LNCAP (cell line): ENCODE measurements at regions not wholly inside any gene's neighbourhood (a gene's known extent, or its start where the extent isn't known, plus 50 kb on each side); places are given as distances from the start of the nearest gene placed in this dataset.

Source experiments
- TF ChIP-seq, protein P1 (sequence below): fragments of 450-650 bp; IDR thresholded peaks from 2 replicates; pipeline ENCODE4 v1.5.1; 2017; ENCODE audit warnings: mild to moderate bottlenecking

- TF ChIP-seq, protein P1, sequence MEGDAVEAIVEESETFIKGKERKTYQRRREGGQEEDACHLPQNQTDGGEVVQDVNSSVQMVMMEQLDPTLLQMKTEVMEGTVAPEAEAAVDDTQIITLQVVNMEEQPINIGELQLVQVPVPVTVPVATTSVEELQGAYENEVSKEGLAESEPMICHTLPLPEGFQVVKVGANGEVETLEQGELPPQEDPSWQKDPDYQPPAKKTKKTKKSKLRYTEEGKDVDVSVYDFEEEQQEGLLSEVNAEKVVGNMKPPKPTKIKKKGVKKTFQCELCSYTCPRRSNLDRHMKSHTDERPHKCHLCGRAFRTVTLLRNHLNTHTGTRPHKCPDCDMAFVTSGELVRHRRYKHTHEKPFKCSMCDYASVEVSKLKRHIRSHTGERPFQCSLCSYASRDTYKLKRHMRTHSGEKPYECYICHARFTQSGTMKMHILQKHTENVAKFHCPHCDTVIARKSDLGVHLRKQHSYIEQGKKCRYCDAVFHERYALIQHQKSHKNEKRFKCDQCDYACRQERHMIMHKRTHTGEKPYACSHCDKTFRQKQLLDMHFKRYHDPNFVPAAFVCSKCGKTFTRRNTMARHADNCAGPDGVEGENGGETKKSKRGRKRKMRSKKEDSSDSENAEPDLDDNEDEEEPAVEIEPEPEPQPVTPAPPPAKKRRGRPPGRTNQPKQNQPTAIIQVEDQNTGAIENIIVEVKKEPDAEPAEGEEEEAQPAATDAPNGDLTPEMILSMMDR: no peak
These were observed 139.3 kb upstream of the PRR20G start for GRCh38 chr3:127427156-127427555.

- TF ChIP-seq, protein P1: no peak
These were observed 138.8 kb upstream of the PRR20G start for GRCh38 chr3:127426444-127427153.

GRCh38 chr3:127425505-127426443, 137.9 kb upstream of the PRR20G start:
- TF ChIP-seq, protein P1: no peak

DNA sequence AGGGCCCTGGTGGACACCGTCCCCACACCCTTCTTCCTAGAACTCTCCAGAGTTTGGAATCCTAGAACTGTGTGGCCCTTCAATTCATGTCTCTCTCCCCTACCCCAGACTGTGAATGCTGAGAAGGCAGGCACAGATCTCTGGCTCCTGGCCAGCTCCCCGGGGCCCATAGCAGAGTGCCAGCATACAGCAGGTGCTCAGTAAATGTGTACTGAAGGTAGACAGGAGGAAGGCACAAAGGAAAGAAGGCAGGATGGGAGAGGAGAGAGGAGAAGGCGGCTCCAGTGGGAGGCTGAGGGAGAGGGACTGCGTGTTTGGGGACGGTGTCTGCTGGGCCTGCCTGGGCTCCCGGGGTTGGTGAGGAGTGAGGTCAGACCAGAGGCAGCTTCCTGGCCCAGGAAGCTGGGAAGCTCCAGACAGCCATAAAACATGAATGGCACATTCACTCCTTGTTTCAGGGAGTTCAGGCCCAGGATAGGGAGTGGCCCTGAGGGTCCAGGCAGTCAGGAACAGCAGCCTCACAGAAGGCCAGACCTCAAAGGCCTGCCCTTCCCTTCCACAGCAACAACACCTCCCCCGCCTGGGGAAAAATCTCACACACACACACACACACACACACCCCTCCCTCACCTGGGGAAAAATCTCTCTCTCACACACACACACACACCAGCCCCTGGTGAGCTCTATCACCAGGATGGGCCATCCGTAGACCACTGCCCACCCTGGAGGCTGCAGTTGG, 137.1 kb upstream of the PRR20G start:
- TF ChIP-seq, protein P1: no peak

- TF ChIP-seq, protein P1: no peak
These were observed 136.3 kb upstream of the PRR20G start for GRCh38 chr3:127423856-127424765.

DNA sequence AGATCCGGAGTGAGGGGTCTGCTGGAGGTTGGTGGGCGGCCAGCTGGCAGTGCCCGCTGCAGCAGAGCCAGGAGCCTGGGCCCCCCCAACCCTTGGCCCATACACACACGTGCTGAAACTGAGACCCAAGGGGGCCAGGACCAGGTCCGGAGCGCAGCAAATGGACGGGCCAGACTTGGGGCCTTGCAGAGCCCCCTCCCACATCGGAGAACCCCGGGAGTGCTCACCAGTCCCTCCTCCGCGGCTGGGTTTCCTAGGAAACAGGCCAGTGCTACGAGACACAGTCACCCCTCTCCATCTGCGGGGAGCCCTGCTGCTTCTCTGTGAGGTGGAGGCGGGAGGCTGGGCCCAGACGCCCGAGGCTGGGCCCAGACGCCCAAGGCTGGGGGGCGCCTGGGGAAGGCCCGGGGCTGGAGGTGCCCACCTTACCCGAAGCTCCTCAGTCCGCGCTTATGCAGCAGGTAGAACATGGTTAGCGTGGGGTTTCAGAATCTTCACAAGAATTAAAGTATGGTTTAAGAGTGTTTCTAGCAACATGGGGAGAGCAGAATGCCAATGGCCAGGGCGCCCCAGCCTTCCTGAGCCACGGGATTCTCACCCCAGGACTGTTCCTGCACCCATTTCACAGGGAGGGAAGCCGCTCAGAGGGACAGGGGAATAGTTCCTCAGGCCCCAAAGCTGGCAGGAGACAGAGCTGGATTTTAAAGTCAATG, 135.0 kb upstream of the PRR20G start:
- TF ChIP-seq, protein P1: no peak
